Globus pallidus (tissue), 1 donor: ENCODE measurements at regions not wholly inside any gene's neighbourhood (a gene's known extent, or its start where the extent isn't known, plus 50 kb on each side); places are given as distances from the start of the nearest gene placed in this dataset.
"Not testable (repeated sequence)": the region's sequence is repeated elsewhere in the genome, so short reads cannot be mapped to it uniquely, and the experiment has no call there.

ENCODE experiments used
- DNase-seq: peaks from one replicate; pipeline ENCODE4 v3.0.0-alpha.2; 2015; ENCODE audit warnings: low spot score

- not testable (repeated sequence) for DNase-seq
These were observed 289.3 kb downstream of the LIPI start for GRCh38 chr21:13921455-13921854.

- not testable (repeated sequence) for DNase-seq
These were observed 297.8 kb downstream of the POTED start for GRCh38 chr21:13907385-13907784.

DNA sequence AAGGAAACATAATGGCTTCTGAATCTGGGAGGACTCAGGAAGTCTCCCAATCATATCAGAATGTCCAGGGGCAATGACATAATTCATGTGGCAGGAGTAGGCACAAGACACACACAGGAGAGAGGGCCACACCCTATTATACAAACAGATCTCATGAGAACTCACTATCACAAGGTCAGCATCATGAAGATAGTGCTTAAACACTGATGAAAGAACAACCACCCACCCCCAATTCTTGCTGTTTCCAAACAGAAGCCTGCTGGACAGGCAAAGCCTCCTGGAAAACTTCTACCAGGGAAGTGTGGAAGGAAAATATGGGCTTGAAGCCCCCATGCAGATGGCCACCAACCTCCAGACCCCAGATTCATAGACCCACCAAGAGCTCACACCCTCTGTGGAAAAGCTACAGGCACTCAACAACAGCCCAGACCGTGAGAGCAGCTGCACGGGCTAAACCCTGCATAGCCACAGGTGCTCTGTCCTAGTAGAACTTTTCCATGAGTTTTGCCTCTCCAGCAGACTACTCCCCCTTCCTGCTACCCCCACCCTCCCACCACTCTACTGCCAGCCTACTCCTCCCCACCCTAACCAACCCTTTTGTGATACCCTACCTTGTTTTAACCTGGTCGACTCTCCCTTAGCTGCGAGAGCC lies 287.1 kb downstream of the POTED start:
- not testable (repeated sequence) for DNase-seq

DNA sequence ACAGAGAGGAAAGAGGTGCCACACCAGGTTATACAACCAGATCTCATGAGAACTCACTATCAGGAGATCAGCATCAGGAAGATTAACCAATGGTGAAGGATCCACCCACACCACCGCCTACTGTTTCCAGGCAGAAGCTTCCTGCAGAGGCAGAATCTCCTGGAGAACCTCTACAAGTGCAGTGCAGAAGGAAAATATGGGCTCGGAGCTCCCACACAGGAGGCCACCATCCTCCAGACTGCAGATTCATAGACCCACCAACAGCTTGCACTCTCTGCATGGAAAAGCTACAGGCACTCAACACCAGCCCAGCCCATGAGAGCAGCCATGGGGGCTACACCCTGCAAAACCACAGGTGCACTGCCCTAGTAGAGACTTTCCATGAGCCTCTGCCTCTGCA lies 284.0 kb downstream of the POTED start:
- not testable (repeated sequence) for DNase-seq

DNA sequence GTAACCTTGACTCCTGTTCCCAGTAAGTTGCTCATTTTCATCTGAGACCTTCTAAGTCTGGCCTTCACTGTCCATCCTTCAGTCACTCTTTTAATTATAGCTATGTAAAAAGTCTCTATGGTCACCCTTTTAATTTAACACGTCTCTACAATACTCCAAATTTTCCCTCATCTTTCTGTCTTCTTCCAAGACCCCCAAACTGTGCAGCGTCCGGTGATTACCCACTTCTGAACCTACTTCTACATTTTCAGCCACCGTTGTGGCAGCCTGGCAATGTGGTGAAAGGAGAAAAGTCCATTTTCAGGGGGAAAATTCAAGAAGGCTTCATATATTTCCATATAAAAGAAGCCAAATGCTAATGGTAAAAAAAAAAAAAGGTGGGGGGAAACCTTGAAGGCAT lies 283.4 kb downstream of the POTED start:
- DNase-seq = not testable (repeated sequence)

DNA sequence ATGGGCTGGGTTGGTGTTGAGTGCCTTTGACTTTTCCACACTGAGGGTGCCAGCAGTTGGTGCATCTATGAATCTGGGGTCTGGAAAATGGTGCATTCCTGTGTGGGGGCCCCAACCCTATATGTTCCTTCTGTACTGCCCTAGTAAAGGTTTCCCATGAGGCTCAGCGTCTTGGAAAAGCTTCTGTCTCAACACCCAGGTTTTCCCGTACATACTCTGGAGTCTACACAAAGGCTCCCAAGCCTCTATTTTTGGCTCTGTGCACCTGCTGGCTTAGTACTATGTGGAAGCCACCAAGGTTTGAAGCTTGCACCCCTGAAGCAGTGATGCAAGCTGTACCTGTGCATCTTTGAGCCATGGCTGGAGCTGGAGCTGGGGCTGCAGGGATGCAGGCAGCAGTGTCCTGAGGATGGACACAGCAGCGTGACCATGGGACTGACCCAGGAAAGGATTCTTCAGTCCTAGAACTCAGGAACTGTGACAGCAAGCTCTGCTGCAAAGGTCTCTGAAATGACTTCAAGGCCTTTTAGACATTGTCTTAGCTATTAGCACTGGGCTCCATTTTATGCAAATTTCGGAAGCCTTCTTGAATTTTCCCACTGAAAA lies 282.7 kb downstream of the POTED start:
- not testable (repeated sequence) for DNase-seq

DNA sequence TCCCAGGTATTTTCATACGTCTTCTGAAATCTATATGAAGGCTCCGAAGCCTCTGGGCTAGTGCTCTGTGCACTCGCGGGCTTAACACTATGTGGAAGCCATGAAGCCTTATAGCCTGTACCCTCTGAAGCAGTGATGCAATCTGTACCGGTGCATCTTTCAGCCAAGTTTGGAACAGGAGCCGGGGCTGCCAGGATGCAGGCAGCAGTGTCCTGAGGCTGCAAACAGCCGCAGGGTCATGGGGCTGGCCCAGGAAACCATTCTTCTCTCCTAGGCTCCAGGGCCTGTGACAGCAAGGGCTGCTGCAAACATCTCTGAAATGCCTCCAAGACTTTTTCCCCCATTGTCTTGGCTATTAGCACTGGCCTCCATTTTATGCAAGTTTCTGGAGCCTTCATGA lies 279.6 kb downstream of the POTED start:
- DNase-seq = not testable (repeated sequence)

GRCh38 chr21:13883641-13884395 lies 274.2 kb downstream of the POTED start:
- not testable (repeated sequence) for DNase-seq

DNA sequence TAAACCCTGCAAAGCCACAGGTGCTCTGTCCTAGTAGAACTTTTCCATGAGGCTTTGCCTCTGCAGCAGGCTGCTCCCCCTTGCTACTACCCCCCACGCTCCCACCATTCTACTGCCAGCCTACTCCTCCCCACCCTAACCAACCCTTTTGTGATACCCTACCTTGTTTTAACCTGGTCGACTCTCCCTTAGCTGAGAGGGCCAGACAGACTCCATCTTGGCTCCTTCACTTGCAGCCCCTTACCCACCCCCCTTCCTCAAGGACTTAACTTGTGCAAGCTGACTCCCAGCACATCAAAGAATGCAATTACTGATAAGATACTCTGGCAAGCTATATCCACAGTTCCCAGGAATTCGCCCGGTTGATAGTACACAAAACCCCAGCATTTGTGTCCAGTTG lies 267.9 kb downstream of the POTED start:
- not testable (repeated sequence) for DNase-seq

- not testable (repeated sequence) for DNase-seq
These were observed 267.4 kb downstream of the POTED start for GRCh38 chr21:13876999-13877398.

GRCh38 chr21:13874001-13874400 lies 264.4 kb downstream of the POTED start:
- DNase-seq = not testable (repeated sequence)

DNA sequence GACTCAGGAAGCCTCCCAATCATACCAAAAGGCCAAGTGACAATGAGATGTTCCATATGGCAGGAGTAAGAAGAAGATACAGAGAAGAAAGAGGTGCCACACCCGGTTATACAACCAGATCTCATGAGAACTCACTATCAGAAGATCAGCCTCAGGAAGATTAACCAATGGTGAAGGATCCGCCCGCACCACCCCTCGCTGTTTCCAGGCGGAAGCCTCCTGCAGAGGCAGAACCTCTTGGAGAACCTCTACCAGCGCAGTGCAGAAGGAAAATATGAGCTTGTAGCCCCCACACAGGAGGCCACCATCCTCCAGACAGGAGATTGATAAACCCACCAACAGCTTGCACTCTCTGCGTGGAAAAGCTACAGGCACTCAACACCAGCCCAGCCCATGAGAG lies 245.1 kb downstream of the POTED start:
- no peak for DNase-seq

GRCh38 chr21:13850808-13851207 lies 241.2 kb downstream of the POTED start:
- not testable (repeated sequence) for DNase-seq

- not testable (repeated sequence) for DNase-seq
These were observed 239.9 kb downstream of the POTED start for GRCh38 chr21:13849489-13849888.

- not testable (repeated sequence) for DNase-seq
These were observed 237.1 kb downstream of the POTED start for GRCh38 chr21:13846718-13847117.

DNA sequence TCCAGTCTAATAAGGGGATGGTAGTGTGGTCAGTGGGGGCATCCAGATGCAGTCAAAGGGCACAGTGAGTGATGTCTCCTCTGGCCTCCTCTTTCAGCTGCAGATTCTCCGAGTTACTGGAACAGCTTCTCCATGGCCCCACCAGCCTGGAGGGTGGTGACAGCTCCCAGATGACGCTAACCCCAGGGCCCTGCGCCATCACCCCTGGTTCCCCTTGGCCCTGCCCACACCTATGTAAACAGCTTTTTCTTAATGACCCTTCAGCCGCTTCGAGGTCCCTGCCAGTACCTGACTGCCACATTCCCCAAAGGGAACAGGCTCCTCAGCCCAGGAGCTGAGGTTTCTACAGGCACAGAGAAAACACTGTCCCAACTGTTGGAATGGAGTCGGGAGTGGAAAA lies 235.0 kb downstream of the POTED start:
- not testable (repeated sequence) for DNase-seq

- not testable (repeated sequence) for DNase-seq
These were observed 233.5 kb downstream of the POTED start for GRCh38 chr21:13843081-13843480.

DNA sequence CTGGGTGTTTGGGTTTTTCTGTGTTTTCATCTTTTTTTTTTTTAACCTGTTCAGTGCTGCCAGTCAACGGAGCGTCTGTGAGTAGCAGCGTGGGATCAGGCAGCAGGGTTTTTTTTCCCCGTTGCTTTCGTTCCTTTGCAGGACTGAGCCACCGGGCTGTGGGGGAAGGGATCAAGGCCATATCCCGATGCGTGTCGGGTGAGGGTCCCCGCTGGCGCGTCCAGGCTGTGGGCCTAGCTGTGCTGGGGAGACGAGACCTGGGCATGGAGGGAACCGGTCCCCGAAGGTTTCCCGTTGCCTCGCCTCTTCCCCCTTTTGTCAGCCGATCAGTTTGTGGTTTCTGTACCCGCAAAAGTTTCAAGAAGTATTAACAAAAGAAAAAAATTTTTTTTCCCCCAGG lies 218.1 kb downstream of the POTED start:
- DNase-seq = not testable (repeated sequence)

DNA sequence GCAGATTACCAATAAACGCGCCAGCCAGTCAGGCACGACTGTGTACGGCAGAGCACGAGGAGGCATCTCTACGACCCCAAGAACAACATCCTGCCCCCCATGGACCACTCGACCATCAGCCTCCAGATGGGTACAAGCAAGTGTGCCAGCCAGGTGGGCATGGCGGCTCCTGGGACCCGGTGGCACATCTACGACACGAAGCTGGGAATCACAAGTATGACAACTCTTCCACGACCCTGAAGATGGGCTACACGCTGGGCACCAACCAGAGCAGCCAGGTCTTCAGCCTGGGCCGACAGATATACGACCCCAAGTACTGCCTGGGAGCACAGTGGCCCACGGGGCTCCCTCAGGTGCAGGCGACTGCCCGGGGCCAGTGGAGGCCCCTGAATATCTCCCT lies 217.6 kb downstream of the POTED start:
- DNase-seq = no peak

DNA sequence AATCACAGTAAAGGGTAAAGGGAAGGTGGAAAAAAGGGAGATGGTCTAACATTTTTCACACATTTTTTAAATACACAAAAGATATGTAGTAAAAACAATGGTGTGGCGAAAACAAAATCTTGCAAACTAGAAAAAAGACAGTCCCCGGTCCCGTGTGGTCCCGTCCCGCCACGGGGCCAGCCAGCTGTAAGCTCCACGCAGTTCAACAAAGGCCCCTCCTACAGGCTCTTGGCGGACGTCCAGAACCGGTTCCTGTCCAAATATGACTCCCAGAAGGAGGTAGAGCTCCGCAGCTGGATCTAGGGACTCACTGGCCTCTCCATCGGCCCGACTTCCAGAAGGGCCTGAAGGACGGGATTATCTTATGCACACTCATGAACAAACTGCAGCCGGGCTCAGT lies 216.9 kb downstream of the POTED start:
- DNase-seq = not testable (repeated sequence)

DNA sequence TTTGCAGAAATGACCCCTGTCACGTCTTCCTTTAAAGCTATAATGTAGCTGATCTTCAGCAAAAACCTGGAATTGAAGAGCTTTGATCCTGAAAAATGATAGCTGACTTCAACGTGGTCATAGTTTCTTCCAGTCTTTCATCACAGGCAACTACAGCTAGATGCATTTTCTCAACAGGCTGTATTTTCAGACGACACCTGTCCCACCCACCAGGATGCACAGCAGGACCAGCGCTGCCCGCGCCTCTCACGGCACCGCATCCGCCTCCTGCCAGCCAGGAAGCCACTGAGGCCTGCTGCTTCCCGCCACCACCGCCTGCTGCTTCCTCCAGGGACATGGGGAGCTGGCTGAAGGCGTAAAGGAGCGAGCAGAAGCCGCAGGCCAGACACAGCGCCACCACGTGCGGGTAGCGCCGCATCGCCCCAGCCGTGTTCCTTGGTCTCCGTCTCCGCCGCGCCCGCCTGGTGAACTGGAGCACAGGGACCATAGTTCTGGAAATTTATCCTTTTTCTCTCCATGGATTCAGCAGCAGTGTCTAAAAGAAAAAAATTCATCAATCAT lies 215.7 kb downstream of the POTED start:
- DNase-seq = not testable (repeated sequence)

GRCh38 chr21:13820286-13820685 lies 210.7 kb downstream of the POTED start:
- not testable (repeated sequence) for DNase-seq

GRCh38 chr21:13812191-13812590 lies 202.6 kb downstream of the POTED start:
- not testable (repeated sequence) for DNase-seq
